ENCODE measurements at regions not wholly inside any gene's neighbourhood (a gene's known extent, or its start where the extent isn't known, plus 50 kb on each side); places are given as distances from the start of the nearest gene placed in this dataset.

- H3K4me1 ChIP-seq (ENCODE audit: control insufficient read depth in 1 of 2, insufficient read depth in 2 of 2, low read length in 2 of 2) = no peaks in the 10 kb centered on the region
- no peaks in the 10 kb centered on the region for H3K36me3 Mint-ChIP-seq
- no peaks in the 10 kb centered on the region for H3K79me2 ChIP-seq (ENCODE audit: insufficient read depth, low read length)
- no peak overlapping the region for H3K4me3 Mint-ChIP-seq
- H3K36me3 ChIP-seq (replicated peaks in 1 of 2; ENCODE audit: control insufficient read depth in 1 of 2, insufficient read depth in 2 of 2, low read length in 2 of 2) = no peaks in the 10 kb centered on the region
- H3K27me3 Mint-ChIP-seq (ENCODE audit: low read depth in 3 of 3) = peaks cover 1 to 4% (median 3%) of the 10 kb centered on the region in 3 donors
- no peaks in the 10 kb centered on the region for H4K20me1 ChIP-seq (ENCODE audit: insufficient read depth, low read length)
- no CpG with 5 or more reads among the region's 5 CpGs for WGBS (ENCODE audit: insufficient coverage)
- no peak overlapping the region for H2AFZ ChIP-seq (ENCODE audit: insufficient read depth, low read depth, low read length, poor library complexity, severe bottlenecking)
- no peak for TF ChIP-seq CTCF (IDR thresholded peaks at IDR 0.05)
- no peak overlapping the region for H3K27ac ChIP-seq (ENCODE audit: low read depth in 1 of 2, low read length in 2 of 2)
- no peak overlapping the region for H3K4me3 ChIP-seq (replicated peaks in 1 of 3; ENCODE audit: low read depth in 2 of 3, low read length in 3 of 3)
- peaks cover 0 to 14% (median 4%) of the 10 kb centered on the region in 7 donors for H3K9me3 Mint-ChIP-seq
- H3K4me2 ChIP-seq (replicated peaks; ENCODE audit: extremely low read depth, low read length, poor library complexity, severe bottlenecking) = no peak overlapping the region
- no peaks in the 10 kb centered on the region for H3K4me1 Mint-ChIP-seq
- no peak overlapping the region for H3K9ac ChIP-seq (ENCODE audit: insufficient read depth, low read length, poor library complexity, severe bottlenecking)
- no peaks in the 10 kb centered on the region for H3K27me3 ChIP-seq (ENCODE audit: control insufficient read depth in 2 of 2, insufficient read depth in 2 of 2, low read length in 2 of 2)
- intact Hi-C loops (cut with micrococcal nuclease) = no loop called here
- DNase-seq = no peak
- H3K9me3 ChIP-seq (replicated peaks in 1 of 2; ENCODE audit: control insufficient read depth in 1 of 2, insufficient read depth in 1 of 2, low read length in 2 of 2) = peaks cover 0 to 6% of the 10 kb centered on the region in 2 donors
- no peak overlapping the region for H3K27ac Mint-ChIP-seq
Measured at GRCh38 chr10:44498222-44498621, 113.3 kb upstream of the CXCL12 start.

GRCh38 chr10:44500451-44500850 lies 115.6 kb upstream of the CXCL12 start:
- Histone ChIP-seq H4K20me1 (ENCODE audit: insufficient read depth, low read length) (no peaks in the 10 kb centered on the region), H3K9me3 (replicated peaks in 1 of 2; ENCODE audit: control insufficient read depth in 1 of 2, insufficient read depth in 1 of 2, low read length in 2 of 2) (peaks cover 0 to 6% of the 10 kb centered on the region in 2 donors), H3K9ac (ENCODE audit: insufficient read depth, low read length, poor library complexity, severe bottlenecking) (no peak overlapping the region), H3K79me2 (ENCODE audit: insufficient read depth, low read length) (no peaks in the 10 kb centered on the region), H3K36me3 (replicated peaks in 1 of 2; ENCODE audit: control insufficient read depth in 1 of 2, insufficient read depth in 2 of 2, low read length in 2 of 2) (no peaks in the 10 kb centered on the region), H3K4me1 (ENCODE audit: control insufficient read depth in 1 of 2, insufficient read depth in 2 of 2, low read length in 2 of 2) (no peaks in the 10 kb centered on the region), H3K4me3 (replicated peaks in 1 of 3; ENCODE audit: low read depth in 2 of 3, low read length in 3 of 3) (no peak overlapping the region), H3K4me2 (replicated peaks; ENCODE audit: extremely low read depth, low read length, poor library complexity, severe bottlenecking) (no peak overlapping the region), H2AFZ (ENCODE audit: insufficient read depth, low read depth, low read length, poor library complexity, severe bottlenecking) (no peak overlapping the region), H3K27me3 (ENCODE audit: control insufficient read depth in 2 of 2, insufficient read depth in 2 of 2, low read length in 2 of 2) (no peaks in the 10 kb centered on the region), H3K27ac (ENCODE audit: low read depth in 1 of 2, low read length in 2 of 2) (no peak overlapping the region)
- no CpG with 5 or more reads among the region's 1 CpG for WGBS (ENCODE audit: insufficient coverage)
- no peaks in the 10 kb centered on the region for H3K36me3 Mint-ChIP-seq
- DNase-seq = no peak
- no peaks in the 10 kb centered on the region for H3K27me3 Mint-ChIP-seq (ENCODE audit: low read depth in 3 of 3)
- no peak for TF ChIP-seq CTCF (IDR thresholded peaks at IDR 0.05)
- no peaks in the 10 kb centered on the region for H3K4me1 Mint-ChIP-seq
- no peak overlapping the region for H3K27ac Mint-ChIP-seq
- no peak overlapping the region for H3K4me3 Mint-ChIP-seq
- H3K9me3 Mint-ChIP-seq = peaks cover 0 to 8% (median 4%) of the 10 kb centered on the region in 7 donors
- intact Hi-C loops (cut with micrococcal nuclease) = no loop called here

All from CD14-positive monocyte (primary cell).